DND-41 (cell line): ENCODE measurements at regions not wholly inside any gene's neighbourhood (a gene's known extent, or its start where the extent isn't known, plus 50 kb on each side); places are given as distances from the start of the nearest gene placed in this dataset.

Experiments used
- ATAC-seq: fragments of 200-7000 bp; cut with Tn5 transposase; 3 replicates; pipeline ENCODE4 v1.9.1; 2021; ENCODE audit warnings: low read depth; ENCODE audit not compliant: insufficient read depth
- DNase-seq: peaks from one replicate; pipeline ENCODE4 v3.0.0-alpha.2; 2020
- H2AFZ ChIP-seq: 2 replicates; pipeline ENCODE4 v1.6.0; 2012; ENCODE audit warnings: low read depth, low read length
- H3K27ac ChIP-seq: 2 replicates; pipeline ENCODE4 v1.5.1; 2012; ENCODE audit warnings: low read length, inconsistent platforms
- H3K27me3 ChIP-seq: fragments of 200-600 bp; sonication (generic); 2 replicates; pipeline ENCODE4 v1.6.0; 2012; ENCODE audit warnings: low read length, mild to moderate bottlenecking, inconsistent platforms; ENCODE audit not compliant: insufficient read depth, poor library complexity
- H3K36me3 ChIP-seq: 2 replicates; pipeline ENCODE4 v1.5.1; 2012; ENCODE audit warnings: low read length, inconsistent platforms; ENCODE audit not compliant: insufficient read depth
- H3K4me1 ChIP-seq: 2 replicates; pipeline ENCODE4 v1.5.1; 2012; ENCODE audit warnings: mild to moderate bottlenecking, low read length; ENCODE audit not compliant: insufficient read depth
- H3K4me2 ChIP-seq: 2 replicates; pipeline ENCODE4 v1.6.0; 2012; ENCODE audit warnings: mild to moderate bottlenecking, moderate library complexity, low read length, inconsistent platforms; ENCODE audit not compliant: insufficient read depth
- H3K4me3 ChIP-seq, 2 experiments: fragments of 200-600 bp in 1 of 2; shearing (Covaris generic) in 1 of 2; 2 replicates each; pipeline ENCODE4 v1.5.1; 2012 to 2016; ENCODE audit warnings: inconsistent platforms in 2 of 2, low read length in 2 of 2, mild to moderate bottlenecking in 2 of 2, low read depth in 1 of 2, moderate library complexity in 1 of 2
- H3K79me2 ChIP-seq: 2 replicates; pipeline ENCODE4 v1.6.0; 2012; ENCODE audit warnings: low read length, inconsistent platforms; ENCODE audit not compliant: insufficient read depth
- H3K9ac ChIP-seq: 2 replicates; pipeline ENCODE4 v1.6.0; 2012; ENCODE audit warnings: low read depth, mild to moderate bottlenecking, inconsistent platforms, low read length, moderate library complexity
- H3K9me3 ChIP-seq: 2 replicates; pipeline ENCODE4 v1.5.1; 2012; ENCODE audit warnings: low read length, moderate library complexity, mild to moderate bottlenecking, inconsistent platforms; ENCODE audit not compliant: insufficient read depth, severe bottlenecking
- H4K20me1 ChIP-seq: 2 replicates; pipeline ENCODE4 v1.6.0; 2012; ENCODE audit warnings: low read length; ENCODE audit not compliant: insufficient read depth
- CTCF ChIP-seq: IDR thresholded peaks from 2 replicates; pipeline ENCODE4 v1.5.1; 2012; ENCODE audit warnings: borderline replicate concordance, low read length, moderate library complexity, mild to moderate bottlenecking; ENCODE audit not compliant: poor library complexity, severe bottlenecking; ENCODE audit errors: extremely low read depth
- EZH2 ChIP-seq: IDR thresholded peaks from 3 replicates; pipeline ENCODE4 v1.6.1; 2012; ENCODE audit warnings: borderline replicate concordance, low read depth, mild to moderate bottlenecking, moderate library complexity, low read length, inconsistent platforms; ENCODE audit not compliant: severe bottlenecking

GRCh38 chr18:26656944-26657536 lies 108.7 kb upstream of the KCTD1 start:
- Histone ChIP-seq H3K27ac (peak overlapping the region; percentile 95), H2AFZ (peak overlapping the region; percentile 77), H4K20me1 (no peaks in the 10 kb centered on the region), H3K27me3 (no peaks in the 10 kb centered on the region), H3K9me3 (no peaks in the 10 kb centered on the region), H3K4me1 (peaks cover 38% of the 10 kb centered on the region), H3K4me2 (peak overlapping the region; percentile 72), H3K36me3 (no peaks in the 10 kb centered on the region), H3K79me2 (peaks cover 3% of the 10 kb centered on the region; the same call in 1 of the 2 replicates), H3K4me3 (peak overlapping the region; percentile 60 to 68), H3K9ac (peak overlapping the region; percentile 92)
- ATAC-seq (peak; percentile 71), DNase-seq (peak; percentile 76)
- TF ChIP-seq EZH2 (no peak), CTCF (no peak)

- Histone ChIP-seq H3K4me3 (peak overlapping the region; percentile 27 to 68; a peak in 3 of 4 replicates), H2AFZ (peak overlapping the region; percentile 44), H3K79me2 (peaks cover 3% of the 10 kb centered on the region; the same call in 1 of the 2 replicates), H3K27ac (peak overlapping the region; percentile 67), H3K9me3 (no peaks in the 10 kb centered on the region), H4K20me1 (no peaks in the 10 kb centered on the region), H3K4me1 (peaks cover 38% of the 10 kb centered on the region), H3K36me3 (no peaks in the 10 kb centered on the region), H3K4me2 (peak overlapping the region; percentile 72), H3K9ac (peak overlapping the region; percentile 92), H3K27me3 (no peaks in the 10 kb centered on the region)
- DNase-seq (no peak), ATAC-seq (peak; percentile 47)
- no peak for TF ChIP-seq CTCF
- TF ChIP-seq EZH2: no peak
Measured at GRCh38 chr18:26656431-26656943, 108.1 kb upstream of the KCTD1 start.

GRCh38 chr18:26655525-26656430 lies 107.4 kb upstream of the KCTD1 start:
- H2AFZ ChIP-seq: peak overlapping the region; percentile 44; the same call in 1 of the 2 replicates
- H3K4me2 ChIP-seq: peak overlapping the region; percentile 72
- H3K9me3 ChIP-seq: no peaks in the 10 kb centered on the region
- H3K36me3 ChIP-seq: no peaks in the 10 kb centered on the region
- H4K20me1 ChIP-seq: no peaks in the 10 kb centered on the region
- TF ChIP-seq EZH2 (no peak), CTCF (peak; percentile 20)
- peaks cover 41% of the 10 kb centered on the region for H3K4me1 ChIP-seq
- peak overlapping the region; percentile 67 for H3K27ac ChIP-seq
- peak overlapping the region; percentile 92 for H3K9ac ChIP-seq
- peaks cover 3% of the 10 kb centered on the region; the same call in 1 of the 2 replicates for H3K79me2 ChIP-seq
- H3K27me3 ChIP-seq: no peaks in the 10 kb centered on the region
- peak overlapping the region; percentile 27 to 68; a peak in 3 of 4 replicates for H3K4me3 ChIP-seq
- peak; percentile 59 for ATAC-seq
- peak; percentile 69 for DNase-seq
